Kidney epithelial cell (primary cell): ENCODE measurements at regions not wholly inside any gene's neighbourhood (a gene's known extent, or its start where the extent isn't known, plus 50 kb on each side); places are given as distances from the start of the nearest gene placed in this dataset.
"Not testable (repeated sequence)": the region's sequence is repeated elsewhere in the genome, so short reads cannot be mapped to it uniquely, and the experiment has no call there.

Source experiments
- DNase-seq: peaks from one replicate; pipeline ENCODE4 v3.0.0-alpha.2; 2010; ENCODE audit warnings: low read depth
- H3K27me3 ChIP-seq: 2 replicates; pipeline ENCODE4 v1.6.0; 2011; ENCODE audit warnings: low read length; ENCODE audit not compliant: control insufficient read depth, insufficient read depth
- H3K36me3 ChIP-seq: 2 replicates; pipeline ENCODE4 v1.5.1; 2011; ENCODE audit warnings: low read length; ENCODE audit not compliant: control insufficient read depth, insufficient read depth
- H3K4me3 ChIP-seq: 2 replicates; pipeline ENCODE4 v1.5.1; 2011; ENCODE audit warnings: low read depth, mild to moderate bottlenecking, control low read depth, low read length
- CTCF ChIP-seq: IDR thresholded peaks from 2 replicates; pipeline ENCODE4 v1.5.1; 2011; ENCODE audit warnings: mild to moderate bottlenecking, moderate library complexity, low read length, control low read depth, inconsistent platforms; ENCODE audit not compliant: insufficient read depth, poor library complexity, severe bottlenecking

GRCh38 chr5:53167836-53168235 lies 58.3 kb upstream of the MOCS2 start:
- Histone ChIP-seq H3K27me3 (no peaks in the 10 kb centered on the region), H3K4me3 (no peak overlapping the region), H3K36me3 (no peaks in the 10 kb centered on the region)
- no peak for DNase-seq
- no peak for TF ChIP-seq CTCF

- no peak for TF ChIP-seq CTCF
- no peaks in the 10 kb centered on the region for H3K27me3 ChIP-seq
- no peak overlapping the region for H3K4me3 ChIP-seq
- H3K36me3 ChIP-seq = no peaks in the 10 kb centered on the region
- no peak for DNase-seq
Measured at GRCh38 chr5:53169933-53170332, 60.4 kb upstream of the MOCS2 start.

- H3K27me3 ChIP-seq = no peaks in the 10 kb centered on the region
- peak; percentile 55 for TF ChIP-seq CTCF
- DNase-seq = no peak
Measured at GRCh38 chr5:53170746-53171349, 61.3 kb upstream of the MOCS2 start.

GRCh38 chr5:53172073-53172472 lies 62.5 kb upstream of the MOCS2 start:
- not testable (repeated sequence) for H3K4me3 ChIP-seq, DNase-seq, H3K27me3 ChIP-seq, H3K36me3 ChIP-seq

More at GRCh38 chr5:53170746-53171349, 61.3 kb upstream of the MOCS2 start:
- no peaks in the 10 kb centered on the region for H3K36me3 ChIP-seq
- H3K4me3 ChIP-seq = no peak overlapping the region

- TF ChIP-seq CTCF = no peak
- DNase-seq = no peak
- no peaks in the 10 kb centered on the region for H3K27me3 ChIP-seq
- no peak overlapping the region for H3K4me3 ChIP-seq
- H3K36me3 ChIP-seq = no peaks in the 10 kb centered on the region
Measured at GRCh38 chr5:53172630-53173029, 63.1 kb upstream of the MOCS2 start.

- no peaks in the 10 kb centered on the region for H3K36me3 ChIP-seq
- no peaks in the 10 kb centered on the region for H3K27me3 ChIP-seq
- no peak for DNase-seq
- H3K4me3 ChIP-seq = no peak overlapping the region
- TF ChIP-seq CTCF = no peak
Measured at GRCh38 chr5:53173083-53173482, 63.5 kb upstream of the MOCS2 start.
